ENCODE measurements at regions not wholly inside any gene's neighbourhood (a gene's known extent, or its start where the extent isn't known, plus 50 kb on each side); places are given as distances from the start of the nearest gene placed in this dataset.

DNA sequence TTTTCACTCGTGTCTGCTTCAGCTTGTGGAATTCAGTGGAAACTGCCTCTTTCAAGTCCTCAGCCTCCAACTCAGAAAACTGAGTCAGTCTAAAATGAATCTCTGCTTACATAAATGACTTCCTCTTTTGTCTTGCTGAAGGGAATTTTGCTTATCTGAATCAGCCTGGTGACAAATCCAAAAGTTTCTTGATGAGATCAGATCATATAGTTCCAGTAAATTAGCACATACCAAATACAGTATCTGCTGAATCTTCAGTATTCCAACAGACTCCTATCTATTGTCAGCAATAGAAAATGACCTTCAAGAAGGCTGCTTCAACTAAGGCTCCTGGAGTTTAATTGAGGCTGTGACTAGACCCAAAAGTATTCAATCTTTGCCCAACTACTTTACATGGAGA is 290.0 kb downstream of the MZT1 start:
- peak; percentile 87 for DNase-seq

DNA sequence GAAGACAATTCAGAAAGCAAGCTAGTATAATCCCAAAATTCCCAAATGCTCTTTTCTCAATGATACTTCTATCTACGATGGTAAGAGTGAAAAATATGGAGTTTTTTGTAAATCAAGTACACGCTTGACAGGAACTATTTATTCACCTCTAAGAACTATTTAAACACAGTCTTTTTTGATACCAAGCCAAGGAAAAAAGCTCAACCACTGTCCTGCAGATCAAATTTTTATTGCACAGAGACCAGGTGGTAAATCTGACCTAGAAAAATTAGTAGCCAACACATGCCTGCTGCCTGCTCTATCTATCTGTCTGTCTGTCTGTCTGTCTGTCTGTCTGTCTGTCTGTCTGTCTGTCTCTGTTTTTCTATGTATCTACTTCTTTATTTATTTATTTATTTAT is 292.2 kb downstream of the MZT1 start:
- DNase-seq = no peak

DNA sequence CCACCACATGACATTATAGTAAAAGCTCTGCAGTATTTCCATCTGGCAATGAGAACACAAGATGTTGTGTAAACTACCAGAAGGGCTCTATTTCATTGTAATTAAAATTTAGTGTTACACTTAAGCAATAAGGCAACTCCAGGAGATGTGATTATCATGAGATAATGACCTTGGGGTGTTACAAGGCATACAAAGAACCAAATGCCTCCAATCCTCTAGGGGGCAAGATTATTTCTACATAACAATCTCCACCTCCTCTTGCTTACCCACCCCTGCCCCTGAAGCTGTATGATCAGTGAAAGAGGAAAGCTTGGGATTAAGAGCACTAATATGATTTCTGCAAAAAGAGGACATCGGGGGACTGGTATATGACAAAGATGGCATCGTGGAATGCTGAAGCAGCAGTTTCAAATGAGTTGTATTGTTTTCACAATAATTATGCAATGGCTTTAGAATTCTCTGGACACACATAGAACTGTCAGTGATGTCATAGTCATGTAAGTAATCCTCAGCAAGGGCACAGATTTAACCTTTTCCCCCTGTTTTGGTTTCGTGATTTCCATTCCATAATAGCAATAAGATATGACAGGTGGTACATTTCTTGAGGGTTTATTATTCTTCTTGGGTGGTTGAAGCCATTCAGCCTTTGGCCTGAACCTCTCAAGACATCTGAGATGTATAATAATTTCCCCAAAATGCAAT is 295.3 kb downstream of the MZT1 start:
- no peak for DNase-seq

DNA sequence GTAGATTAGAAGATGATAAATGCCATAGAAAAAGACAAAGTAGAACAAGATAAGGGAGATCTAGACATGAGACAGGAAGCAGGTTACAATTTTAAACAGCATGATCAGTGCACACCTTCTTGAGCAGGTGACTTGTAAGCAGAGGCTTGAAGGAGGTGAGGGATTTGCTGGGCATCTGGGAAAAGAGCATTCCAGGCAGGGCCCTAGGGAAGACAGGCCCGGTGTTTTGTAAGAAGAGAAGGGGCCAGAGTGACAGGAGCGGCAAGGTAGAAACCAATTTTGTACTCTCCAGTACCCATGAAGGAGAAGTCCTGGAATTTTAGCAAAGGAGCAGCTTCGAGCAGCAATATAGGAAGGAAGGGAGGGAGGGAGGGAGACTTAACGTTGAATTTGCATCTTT is 296.5 kb downstream of the MZT1 start:
- DNase-seq = no peak

DNA sequence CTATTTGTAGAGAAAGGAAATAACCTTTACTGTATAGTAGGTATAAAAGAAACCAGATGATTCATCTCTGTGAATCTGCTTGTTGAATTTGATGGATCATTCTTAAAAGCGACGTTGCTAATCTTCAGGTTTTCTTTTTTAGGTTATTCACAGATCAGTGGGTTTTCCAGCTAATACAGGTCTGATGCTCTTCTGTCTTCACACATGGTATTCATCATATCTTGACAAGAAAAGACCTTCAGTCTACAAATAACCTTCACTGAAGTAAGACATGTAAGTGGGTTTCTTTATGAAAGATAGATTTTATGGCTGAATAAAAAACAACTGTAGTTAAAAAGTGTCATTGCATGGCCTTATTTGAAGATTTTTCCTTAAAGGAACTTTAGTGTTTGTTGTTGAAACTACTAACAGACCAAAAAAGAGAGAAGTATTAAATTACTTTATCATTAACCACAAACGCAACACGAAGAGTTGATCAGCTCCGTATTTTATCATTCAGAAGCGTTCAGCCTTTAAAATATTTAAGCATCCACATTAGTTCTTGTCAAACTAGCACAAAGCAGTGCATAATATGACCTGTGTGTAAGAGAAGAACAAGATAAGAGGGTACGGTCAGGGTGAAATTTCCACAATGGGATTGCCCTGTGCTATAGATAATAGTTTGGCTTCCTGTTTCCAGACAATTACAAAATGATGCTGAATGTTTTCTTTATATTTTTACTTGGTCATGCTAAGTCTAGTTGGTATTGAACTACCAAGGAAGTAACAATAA is 299.5 kb downstream of the MZT1 start:
- no peak for DNase-seq

DNA sequence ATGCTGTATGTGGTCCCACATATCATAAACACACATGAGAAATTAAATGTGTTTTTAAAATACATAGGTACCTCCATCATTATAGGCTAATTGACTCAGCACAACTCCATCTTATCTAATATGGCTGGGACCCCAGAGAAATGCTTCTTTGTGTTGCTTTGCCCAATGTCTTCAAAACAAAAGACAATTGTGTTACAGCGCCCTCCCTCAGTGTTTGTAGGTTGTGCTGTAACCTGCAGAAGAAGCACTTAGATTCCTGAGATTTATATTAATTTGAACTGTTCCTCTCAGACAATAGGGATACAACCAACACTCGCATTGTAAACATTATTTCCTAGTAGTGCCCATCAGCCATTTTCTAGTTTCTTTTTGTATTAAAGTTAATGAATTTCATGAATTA is 303.4 kb downstream of the MZT1 start:
- no peak for DNase-seq

DNA sequence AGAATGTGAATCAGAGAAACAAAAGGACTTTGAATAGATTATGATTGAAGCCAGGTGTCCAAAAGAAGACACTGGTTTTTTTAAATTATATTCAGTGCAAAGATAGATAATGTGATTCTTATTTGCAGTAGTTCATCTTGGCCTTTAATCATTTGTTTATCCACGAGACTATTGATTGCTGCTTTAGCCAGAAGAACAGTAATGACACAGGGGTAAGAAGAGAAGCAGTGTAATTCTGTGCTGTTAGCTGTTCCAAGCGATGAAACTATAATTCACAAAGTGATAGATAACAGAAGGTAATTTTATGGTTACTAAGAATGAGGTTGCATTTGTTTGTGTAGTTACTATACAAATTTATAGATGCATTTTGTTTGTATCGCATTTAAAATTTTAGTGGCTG is 311.6 kb downstream of the MZT1 start:
- no peak for DNase-seq

DNA sequence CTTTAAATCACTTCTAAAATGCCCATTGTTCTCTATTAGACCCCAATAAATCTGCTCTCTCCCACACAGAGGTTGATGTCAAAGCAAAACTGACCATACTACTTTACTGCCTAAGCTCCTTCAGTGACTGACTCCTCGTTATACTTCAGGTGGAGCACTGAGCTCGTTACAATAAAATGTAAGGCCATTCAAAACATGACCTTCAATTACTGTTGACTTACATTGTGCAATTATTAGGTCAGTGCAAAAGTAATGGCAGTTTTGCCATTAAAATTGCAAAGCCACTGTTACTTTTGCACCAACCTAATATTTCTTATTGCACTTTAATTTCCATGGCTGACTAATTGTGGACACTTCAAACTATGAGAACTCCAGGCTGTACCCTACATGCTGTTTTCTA is 314.9 kb downstream of the MZT1 start:
- DNase-seq = no peak

DNA sequence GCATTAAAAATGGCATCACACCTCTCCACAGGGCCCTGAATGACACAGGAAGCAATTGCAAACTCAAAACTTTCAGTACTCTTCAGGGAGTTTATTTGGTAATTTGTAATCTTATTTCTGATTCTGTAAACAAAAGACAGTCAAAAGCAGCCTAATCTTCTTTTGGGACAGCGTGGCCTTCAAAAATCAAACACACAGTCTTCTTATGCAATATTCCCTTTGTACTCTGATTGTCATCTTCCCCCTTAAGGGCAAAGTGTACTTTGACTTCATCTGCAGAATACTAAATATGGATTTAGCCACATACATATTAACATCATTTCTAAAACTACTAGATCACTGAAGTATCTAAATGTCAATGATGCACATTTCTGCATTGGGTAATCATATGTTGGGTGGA is 322.0 kb downstream of the MZT1 start:
- no peak for DNase-seq

DNA sequence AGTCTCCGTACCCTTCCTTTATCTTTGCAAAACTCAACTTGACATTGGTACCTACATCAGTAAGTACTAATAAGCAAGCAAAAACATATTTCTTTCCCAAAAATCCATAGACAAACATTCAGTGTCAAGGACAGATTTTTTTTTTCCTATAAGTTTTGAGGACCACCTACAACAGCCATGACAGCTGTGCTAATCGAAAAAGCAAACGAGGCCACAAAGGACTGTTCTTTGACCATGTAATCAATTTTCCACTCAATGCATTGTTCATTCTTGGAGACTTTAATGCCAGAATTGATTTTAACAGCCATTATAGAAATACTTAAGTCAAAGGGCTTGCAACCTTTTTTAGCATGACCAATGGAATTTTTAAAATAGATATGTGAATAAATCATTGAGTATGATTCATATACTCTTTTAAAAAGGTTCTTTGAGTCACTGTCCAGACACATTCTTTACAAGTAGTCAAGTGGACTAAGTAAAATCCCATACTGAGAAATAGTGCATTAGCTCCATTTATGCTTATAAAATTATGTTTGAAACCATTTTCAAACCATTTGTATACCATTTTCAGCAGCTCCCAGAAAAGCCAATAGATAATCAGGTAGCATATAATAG is 323.9 kb downstream of the MZT1 start:
- DNase-seq = peak; percentile 3

DNA sequence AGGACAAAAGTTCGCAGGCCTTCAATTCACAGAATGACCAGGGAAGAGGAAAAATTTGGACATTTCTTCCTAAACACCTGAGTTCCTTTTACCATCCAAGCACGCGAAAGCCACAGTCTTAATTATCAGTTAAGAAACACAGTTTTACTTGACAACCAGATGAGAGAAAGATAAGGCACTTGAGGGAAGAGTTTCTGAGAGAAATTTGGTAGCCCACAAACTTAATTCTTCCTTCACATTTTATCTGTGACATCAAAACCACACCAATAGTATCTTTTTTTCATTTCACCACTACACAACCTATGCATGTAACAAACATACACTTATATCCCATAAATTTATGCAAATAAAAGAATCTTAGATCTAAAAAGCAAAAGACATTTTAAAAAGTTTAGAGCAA is 326.6 kb downstream of the MZT1 start:
- no peak for DNase-seq

DNA sequence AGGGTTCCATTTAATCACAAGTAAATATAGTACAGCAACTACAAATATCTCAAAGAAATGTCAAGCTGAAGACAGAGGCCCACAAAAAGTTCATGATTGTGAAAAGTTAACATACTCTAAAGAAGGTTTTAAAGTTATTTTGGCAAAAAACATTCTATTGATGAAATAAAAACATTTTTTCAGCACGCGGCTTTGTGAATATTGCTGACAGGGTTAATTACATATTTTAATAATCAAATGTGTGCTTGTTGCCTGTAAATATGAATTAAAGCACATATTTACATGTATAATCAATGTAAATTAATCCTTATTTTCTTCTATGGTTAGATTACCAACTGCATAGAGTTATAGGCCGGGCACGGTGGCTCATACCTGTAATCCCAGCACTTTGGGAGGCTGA is 328.1 kb downstream of the MZT1 start:
- no peak for DNase-seq

DNA sequence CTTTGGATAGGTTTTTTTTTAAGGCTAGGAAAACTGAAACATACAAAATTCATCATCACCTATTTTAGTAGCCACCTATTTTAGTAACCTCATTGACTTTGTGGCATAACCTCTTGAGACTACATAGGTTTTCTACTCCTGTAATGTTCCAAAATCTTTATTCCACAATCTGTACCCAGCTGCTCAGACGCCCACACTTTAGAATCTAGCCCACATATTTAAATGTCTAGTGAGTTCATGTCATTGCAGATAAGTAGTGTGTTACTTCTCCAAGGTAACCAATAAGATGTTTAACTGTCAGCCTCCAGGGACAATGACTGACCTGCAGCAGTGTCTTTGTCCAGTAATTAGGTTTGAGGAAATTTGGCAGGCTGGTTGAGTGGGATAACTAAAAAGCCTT is 330.2 kb downstream of the MZT1 start:
- DNase-seq = no peak

DNA sequence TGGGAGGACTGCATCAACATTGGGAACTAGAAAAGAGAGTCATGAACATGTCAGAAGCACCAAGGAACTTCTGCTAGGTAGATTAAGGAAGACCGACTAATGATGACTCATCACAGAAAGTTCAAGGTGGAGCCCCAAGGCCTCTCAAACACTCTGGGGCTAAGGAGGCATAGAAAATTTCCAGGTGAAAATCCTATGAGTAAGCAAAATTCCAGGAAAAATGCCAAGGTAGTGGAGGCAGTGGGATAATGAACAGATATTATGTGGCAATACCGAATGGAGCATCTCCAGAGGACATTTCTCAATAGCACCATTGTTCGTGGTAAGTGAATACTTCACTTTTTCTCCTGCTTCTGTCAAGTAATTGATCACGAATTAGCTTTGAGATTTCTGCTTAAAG is 336.5 kb downstream of the MZT1 start:
- peak; percentile 12 for DNase-seq

DNA sequence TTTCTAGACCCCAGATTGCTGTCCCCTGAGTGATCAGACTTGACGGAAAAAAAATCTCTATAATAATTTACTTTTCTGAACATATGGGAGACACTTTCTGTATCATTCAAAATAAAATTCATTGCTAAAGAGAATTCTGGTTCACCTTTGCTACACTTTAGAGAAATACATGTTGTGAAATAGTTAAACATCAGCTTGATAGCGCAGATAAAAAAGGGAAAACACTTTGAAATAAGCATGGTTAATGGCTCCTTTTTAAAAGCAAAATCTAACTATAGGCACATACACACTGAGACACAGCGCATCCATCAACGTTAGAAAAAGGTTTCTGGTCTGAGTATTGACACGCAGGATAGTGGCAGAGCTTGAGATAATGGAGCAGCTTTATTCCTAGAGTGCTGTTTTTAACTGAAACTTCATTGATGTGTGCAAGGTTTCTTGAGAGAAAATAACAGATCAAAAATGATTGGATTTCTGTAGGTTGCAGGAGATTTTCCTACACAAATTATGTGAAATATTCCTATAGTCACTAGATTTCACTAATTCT is 341.2 kb downstream of the MZT1 start:
- no peak for DNase-seq

DNA sequence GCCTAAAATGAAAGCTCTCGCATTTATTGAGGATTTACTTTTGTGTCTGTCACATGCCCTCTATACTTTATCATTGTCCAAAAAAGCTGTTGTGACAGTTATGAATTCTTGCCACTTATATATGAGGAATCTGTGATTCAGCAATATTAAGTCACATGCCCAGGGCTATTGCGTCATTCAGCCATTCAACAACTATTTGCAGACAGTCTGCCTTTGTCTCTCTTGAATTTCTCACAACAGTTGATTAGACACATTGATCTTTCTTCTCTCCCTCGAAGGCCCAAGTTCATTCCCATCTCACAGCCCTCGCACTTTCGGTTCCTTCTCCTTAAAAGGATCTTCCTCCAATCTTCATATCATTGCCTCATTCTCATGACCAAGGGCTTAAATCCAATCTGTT is 342.6 kb downstream of the MZT1 start:
- peak; percentile 57 for DNase-seq

DNA sequence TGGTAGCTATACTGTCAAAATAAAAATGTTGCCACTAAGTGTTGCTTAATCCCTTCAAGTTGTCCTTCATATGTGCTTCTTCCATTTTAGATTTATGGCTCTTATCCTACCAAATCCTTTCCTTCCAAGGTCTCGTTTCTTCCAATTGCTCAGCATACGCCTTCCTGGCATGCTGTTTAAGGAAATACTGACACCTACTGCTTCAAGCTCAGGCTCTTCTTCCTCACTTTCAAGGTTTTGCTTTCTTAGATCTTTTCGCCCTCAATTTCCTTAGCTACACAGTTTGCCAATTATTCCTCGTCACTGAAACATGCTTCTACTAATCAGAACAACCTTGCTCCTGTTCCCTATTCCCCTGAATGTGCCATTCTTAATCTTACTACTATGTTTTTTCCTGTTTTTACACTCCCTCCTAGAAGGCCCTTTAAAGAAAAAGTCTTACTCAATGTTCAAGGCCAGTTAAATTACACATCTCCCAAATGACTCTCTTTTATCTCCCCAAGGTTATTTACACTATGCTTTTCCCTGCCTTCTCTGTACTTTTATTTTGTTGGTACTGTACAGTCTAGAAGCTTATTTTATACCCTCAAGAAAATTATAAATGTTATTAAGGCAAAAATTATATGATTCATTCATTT is 343.1 kb downstream of the MZT1 start:
- peak; percentile 13 for DNase-seq

DNA sequence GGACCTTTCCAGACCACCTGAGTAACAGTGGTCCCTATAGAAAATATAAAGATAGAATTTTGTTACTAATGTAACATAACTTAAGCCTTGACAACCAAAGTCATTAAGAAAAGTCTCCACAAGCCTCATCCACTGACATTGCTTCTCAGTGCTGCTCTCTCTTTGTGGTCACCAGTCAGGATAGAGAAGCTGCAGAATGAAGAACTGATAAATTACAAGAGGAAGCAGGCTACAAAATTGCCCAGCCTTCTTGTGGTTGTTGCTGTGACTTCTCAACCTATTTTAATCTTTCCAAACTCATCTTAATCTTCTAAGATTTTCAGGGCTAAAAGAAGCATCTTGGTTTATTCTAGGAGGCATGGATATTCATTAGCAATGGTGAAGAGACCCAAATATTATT is 343.8 kb downstream of the MZT1 start:
- DNase-seq = no peak

DNA sequence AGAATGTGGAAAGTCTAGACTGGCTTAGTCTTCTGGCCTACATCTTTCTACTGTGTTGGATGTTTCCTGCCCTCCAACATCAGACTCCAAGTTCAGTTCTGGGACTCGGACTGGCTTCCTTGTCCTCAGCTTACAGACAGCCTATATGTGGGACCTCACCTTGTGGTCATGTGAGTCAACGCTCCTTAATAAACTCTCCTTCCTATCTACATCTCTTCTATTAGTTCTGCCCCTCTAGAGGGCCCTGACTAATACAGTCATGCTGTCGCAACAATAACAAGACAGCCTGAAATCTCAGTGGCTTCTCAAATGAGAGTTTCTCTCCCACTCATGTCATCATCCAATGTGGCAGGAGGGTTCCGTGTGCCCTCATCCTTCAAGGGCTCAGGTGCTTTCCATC is 347.8 kb downstream of the MZT1 start:
- DNase-seq = peak; percentile 16

DNA sequence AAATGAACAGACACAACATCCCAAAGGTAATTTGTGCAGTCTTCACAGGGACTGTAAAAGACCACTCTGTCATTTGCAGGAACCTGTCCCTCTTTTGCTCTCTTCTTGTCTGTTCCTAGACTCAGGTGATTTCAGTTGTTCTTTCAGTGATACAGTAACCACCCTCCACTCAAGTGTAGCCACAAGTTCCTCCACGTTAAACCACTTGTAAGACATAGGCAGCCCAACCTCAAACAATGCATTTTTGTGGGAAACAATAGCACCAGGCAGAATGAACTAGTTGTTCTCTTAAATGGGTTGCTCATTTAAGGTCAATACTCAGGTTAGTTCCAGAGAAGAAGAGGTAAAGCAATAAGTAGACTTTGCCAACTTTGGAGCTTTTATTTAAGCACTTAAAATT is 359.4 kb downstream of the MZT1 start:
- no peak for DNase-seq

DNA sequence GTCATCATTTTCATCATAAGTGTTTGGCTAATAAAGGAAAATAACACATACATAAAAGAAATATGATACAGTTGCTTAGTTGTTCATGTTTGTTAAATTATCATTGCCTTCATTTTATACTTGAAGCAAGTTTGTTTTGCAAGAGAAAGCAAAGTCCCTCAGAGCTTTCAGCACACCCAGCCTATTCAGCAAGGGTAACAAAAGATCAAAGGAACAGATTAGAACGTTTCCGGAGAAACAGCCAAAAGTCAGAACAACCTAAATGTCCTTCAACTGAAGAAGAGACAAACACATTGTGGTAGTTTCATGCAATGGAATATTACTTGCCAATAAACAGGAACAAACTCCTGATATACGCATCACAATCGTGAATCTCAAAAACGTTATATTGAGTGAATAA is 380.7 kb downstream of the MZT1 start:
- DNase-seq = no peak

DNA sequence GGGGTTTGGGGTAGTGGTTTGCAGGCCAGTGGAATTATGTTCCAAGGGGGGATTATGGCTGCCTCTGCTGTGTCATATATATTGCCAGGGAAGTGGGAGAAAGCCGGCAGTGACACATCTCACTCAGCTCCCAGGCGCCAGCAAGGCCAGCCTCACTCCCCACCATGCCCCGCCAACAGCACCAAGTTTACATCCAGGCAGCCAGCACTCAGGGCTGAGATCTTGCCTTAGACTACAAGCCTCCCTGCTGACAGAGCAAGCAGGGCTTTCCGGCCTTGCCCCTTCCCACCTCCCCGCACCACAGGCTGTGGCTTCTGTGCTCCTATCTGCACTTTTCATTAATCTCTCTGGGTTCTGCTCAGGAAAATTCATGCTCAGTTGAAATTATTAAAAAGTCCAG is 385.1 kb downstream of the MZT1 start:
- no peak for DNase-seq

DNA sequence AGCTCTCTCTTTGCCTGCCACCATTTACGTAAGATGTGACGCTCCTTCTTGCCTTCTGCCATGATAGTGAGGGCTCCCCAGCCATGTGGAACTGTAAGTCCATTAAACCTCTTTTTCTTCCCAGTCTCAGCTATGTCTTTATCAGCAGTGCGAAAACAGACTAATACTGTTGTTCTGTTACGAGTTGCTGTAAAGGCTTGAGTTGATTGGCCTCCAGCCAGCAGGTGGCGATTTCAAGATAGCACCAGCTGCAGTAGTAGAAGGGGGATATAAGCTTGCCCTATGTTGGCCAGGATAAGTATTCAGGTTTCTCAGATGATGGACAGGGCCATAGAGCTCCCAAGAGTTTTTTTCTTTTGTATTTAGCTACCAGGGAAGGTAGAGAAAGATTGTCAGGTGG is 385.5 kb downstream of the MZT1 start:
- DNase-seq = no peak

Data from fibroblast of skin of right quadriceps (primary cell).